Thoracic aorta (tissue), 2 donors: ENCODE measurements at regions not wholly inside any gene's neighbourhood (a gene's known extent, or its start where the extent isn't known, plus 50 kb on each side); places are given as distances from the start of the nearest gene placed in this dataset.

Experiments
- ATAC-seq: fragments of 150-250 bp; one replicate; pipeline ENCODE4 v1.8.0; 2017; ENCODE audit warnings: low read depth; ENCODE audit not compliant: insufficient number of reproducible peaks, low FRiP score
- DNase-seq: peaks from one replicate; pipeline ENCODE4 v3.0.0-alpha.2; 2020; ENCODE audit warnings: low spot score
- H3K27ac ChIP-seq, 2 donors: fragments of 200-600 bp; sonication (generic); 1 replicate in 1 of 2; 2 replicates in 1 of 2; pipeline ENCODE4 v1.5.1; 2016; ENCODE audit warnings: mild to moderate bottlenecking in 2 of 2, moderate library complexity in 2 of 2
- H3K27me3 ChIP-seq: fragments of 200-600 bp; sonication (generic); replicated peaks from 2 replicates; pipeline ENCODE4 v1.6.0; 2016; ENCODE audit warnings: mild to moderate bottlenecking; ENCODE audit not compliant: insufficient read depth
- H3K36me3 ChIP-seq: fragments of 200-600 bp; sonication (generic); one replicate; pipeline ENCODE4 v1.5.1; 2016
- H3K4me1 ChIP-seq, 2 donors: fragments of 200-600 bp; sonication (generic); 1 replicate in 1 of 2; 2 replicates in 1 of 2; pipeline versions ENCODE4 v1.5.1 to v1.6.0; 2016; ENCODE audit warnings: low read depth in 2 of 2, mild to moderate bottlenecking in 1 of 2; ENCODE audit not compliant: control insufficient read depth in 1 of 2
- H3K4me3 ChIP-seq: fragments of 200-600 bp; sonication (generic); 2 replicates; pipeline ENCODE4 v1.5.1; 2016; ENCODE audit warnings: mild to moderate bottlenecking
- H3K9me3 ChIP-seq: fragments of 200-600 bp; sonication (generic); 2 replicates; pipeline ENCODE4 v1.5.1; 2016
- CTCF ChIP-seq: fragments of 200-600 bp; sonication (generic); IDR thresholded peaks from one replicate; pipeline ENCODE4 v1.5.1; 2019; ENCODE audit warnings: antibody characterized with exemption

- no peak for TF ChIP-seq CTCF
- DNase-seq, result no peak
- Histone ChIP-seq H3K9me3 (no peaks in the 10 kb centered on the region), H3K4me3 (no peak overlapping the region), H3K27ac (no peak overlapping the region), H3K27me3 (no peaks in the 10 kb centered on the region), H3K36me3 (no peaks in the 10 kb centered on the region), H3K4me1 (no peaks in the 10 kb centered on the region)
- no peak for ATAC-seq
Observed at GRCh38 chr3:154730186-154730585, 300.2 kb upstream of the GPR149 start.

DNA sequence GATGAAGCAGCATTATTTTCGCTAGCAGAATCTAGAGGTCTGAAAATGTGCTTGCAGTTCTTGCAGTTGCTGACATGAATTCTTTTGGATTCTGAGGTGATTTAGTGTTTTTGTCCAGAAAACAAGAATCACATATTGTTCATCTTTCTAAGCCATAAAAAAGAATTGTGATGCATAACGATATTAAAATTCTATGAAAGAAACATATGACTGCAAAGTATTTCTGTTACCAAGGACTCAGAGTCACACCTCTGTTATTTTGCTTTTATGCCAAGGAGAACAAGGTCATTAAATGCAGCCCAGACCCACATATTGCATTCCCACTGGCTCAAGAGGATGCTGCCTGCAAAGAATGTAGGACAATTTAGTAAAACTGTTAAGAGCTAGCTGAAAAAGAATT is 299.8 kb upstream of the GPR149 start:
- no peak for DNase-seq
- no peak overlapping the region for H3K27ac ChIP-seq
- no peaks in the 10 kb centered on the region for H3K9me3 ChIP-seq
- no peak for TF ChIP-seq CTCF
- H3K4me1 ChIP-seq, result no peaks in the 10 kb centered on the region
- no peak overlapping the region for H3K4me3 ChIP-seq
- no peak for ATAC-seq
- H3K36me3 ChIP-seq, result no peaks in the 10 kb centered on the region
- H3K27me3 ChIP-seq, result no peaks in the 10 kb centered on the region

GRCh38 chr3:154728285-154728684 is 298.3 kb upstream of the GPR149 start:
- Histone ChIP-seq H3K9me3 (no peaks in the 10 kb centered on the region), H3K36me3 (no peaks in the 10 kb centered on the region), H3K27me3 (no peaks in the 10 kb centered on the region), H3K27ac (no peak overlapping the region), H3K4me1 (no peaks in the 10 kb centered on the region), H3K4me3 (no peak overlapping the region)
- DNase-seq, result no peak
- ATAC-seq, result no peak
- no peak for TF ChIP-seq CTCF

- TF ChIP-seq CTCF, result no peak
- Histone ChIP-seq H3K9me3 (no peaks in the 10 kb centered on the region), H3K4me3 (no peak overlapping the region), H3K27ac (no peak overlapping the region), H3K4me1 (no peaks in the 10 kb centered on the region), H3K36me3 (no peaks in the 10 kb centered on the region), H3K27me3 (no peaks in the 10 kb centered on the region)
- ATAC-seq (no peak), DNase-seq (no peak)
Observed at GRCh38 chr3:154720921-154721320, 290.9 kb upstream of the GPR149 start.

- H3K27me3 ChIP-seq, result no peaks in the 10 kb centered on the region
- H3K9me3 ChIP-seq, result no peaks in the 10 kb centered on the region
- no peaks in the 10 kb centered on the region for H3K4me1 ChIP-seq
- no peak overlapping the region for H3K27ac ChIP-seq
- H3K4me3 ChIP-seq, result no peak overlapping the region
- TF ChIP-seq CTCF, result no peak
- no peak for DNase-seq
- ATAC-seq, result no peak
- H3K36me3 ChIP-seq, result no peaks in the 10 kb centered on the region
Observed at GRCh38 chr3:154718053-154718452, 288.1 kb upstream of the GPR149 start.
